Stimulated activated CD4-positive, alpha-beta T cell treated with anti-CD3 and anti-CD28 coated beads, Interleukin-12 subunit alpha, Interleukin-12 subunit beta, amount 100 ng/mL, for 24 hours (primary cell): ENCODE measurements at regions not wholly inside any gene's neighbourhood (a gene's known extent, or its start where the extent isn't known, plus 50 kb on each side); places are given as distances from the start of the nearest gene placed in this dataset.
"Not testable (repeated sequence)": the region's sequence is repeated elsewhere in the genome, so short reads cannot be mapped to it uniquely, and the experiment has no call there.

Source experiments
- DNase-seq, 2 experiments: peaks; one replicate each; pipeline ENCODE4 v3.0.0-alpha.2; 2020; ENCODE audit warnings: low read depth in 2 of 2

GRCh38 chr10:123221418-123221817, 67.2 kb downstream of the BUB3 start:
- DNase-seq, result no peak

GRCh38 chr10:123222832-123223231, 68.6 kb downstream of the BUB3 start:
- DNase-seq, result no peak

- DNase-seq, result no peak
Measured at GRCh38 chr10:123227706-123228105, 73.5 kb downstream of the BUB3 start.

- no peak for DNase-seq
Measured at GRCh38 chr10:123229927-123230630, 75.9 kb downstream of the BUB3 start.

GRCh38 chr10:123232879-123233278, 78.7 kb downstream of the BUB3 start:
- DNase-seq, result not testable (repeated sequence)

GRCh38 chr10:123235014-123235413, 80.8 kb downstream of the BUB3 start:
- DNase-seq, result not testable (repeated sequence)

GRCh38 chr10:123236126-123236525, 81.9 kb downstream of the BUB3 start:
- DNase-seq, result no peak

GRCh38 chr10:123240250-123240649, 86.0 kb downstream of the BUB3 start:
- no peak for DNase-seq

GRCh38 chr10:123240776-123241175, 86.6 kb downstream of the BUB3 start:
- DNase-seq, result no peak

GRCh38 chr10:123241391-123242141, 87.4 kb downstream of the BUB3 start:
- no peak for DNase-seq

GRCh38 chr10:123244747-123245146, 90.5 kb downstream of the BUB3 start:
- no peak for DNase-seq

GRCh38 chr10:123245264-123245663, 91.1 kb downstream of the BUB3 start:
- no peak for DNase-seq

GRCh38 chr10:123249894-123250293, 95.7 kb downstream of the BUB3 start:
- DNase-seq, result no peak

GRCh38 chr10:123250640-123251039, 96.4 kb downstream of the BUB3 start:
- DNase-seq, result no peak

GRCh38 chr10:123252779-123253178, 98.6 kb downstream of the BUB3 start:
- DNase-seq, result no peak

GRCh38 chr10:123254343-123254742, 100.1 kb downstream of the BUB3 start:
- DNase-seq, result not testable (repeated sequence)

GRCh38 chr10:123257904-123258456, 103.8 kb downstream of the BUB3 start:
- no peak for DNase-seq

- no peak for DNase-seq
Measured at GRCh38 chr10:123259081-123259480, 104.9 kb downstream of the BUB3 start.

GRCh38 chr10:123259791-123260190, 105.6 kb downstream of the BUB3 start:
- DNase-seq, result no peak

GRCh38 chr10:123262456-123262855, 108.3 kb downstream of the BUB3 start:
- no peak for DNase-seq

- no peak for DNase-seq
Measured at GRCh38 chr10:123266971-123267370, 112.8 kb downstream of the BUB3 start.

- DNase-seq, result no peak
Measured at GRCh38 chr10:123269017-123269552, 114.9 kb downstream of the BUB3 start.

GRCh38 chr10:123269675-123270074, 115.5 kb downstream of the BUB3 start:
- no peak for DNase-seq
